GM21576 (cell line): ENCODE measurements at regions not wholly inside any gene's neighbourhood (a gene's known extent, or its start where the extent isn't known, plus 50 kb on each side); places are given as distances from the start of the nearest gene placed in this dataset.
"Not testable (repeated sequence)": the region's sequence is repeated elsewhere in the genome, so short reads cannot be mapped to it uniquely, and the experiment has no call there.

Source experiments
- ATAC-seq: cut with Tn5 transposase; IDR thresholded peaks from one replicate; pipeline ENCODE4 v1.9.1; 2021; ENCODE audit warnings: mild to moderate bottlenecking, moderate library complexity; ENCODE audit not compliant: unreplicated experiment

GRCh38 chr5:156170351-156170961, 156.5 kb upstream of the SGCD start:
- ATAC-seq = no peak

DNA sequence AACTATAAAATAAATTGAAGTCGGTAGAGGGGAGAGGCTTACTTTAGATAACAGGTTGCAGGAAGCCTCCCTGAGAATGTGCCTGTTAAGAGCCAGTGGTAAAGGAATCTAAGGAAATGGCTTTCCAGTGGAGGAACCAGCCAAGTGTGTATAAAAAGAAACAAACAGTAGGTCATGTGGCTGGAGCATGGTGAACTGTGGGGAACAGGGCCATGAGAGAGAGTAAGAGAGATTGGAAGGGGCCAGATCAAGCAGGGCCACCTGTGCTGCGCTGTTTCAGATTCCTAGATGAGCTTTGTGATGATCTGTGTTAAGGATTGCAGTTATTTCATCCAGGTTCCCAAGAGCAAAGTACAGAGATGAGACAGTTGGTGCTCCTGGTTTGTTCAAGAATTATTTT, 152.7 kb upstream of the SGCD start:
- ATAC-seq = no peak

GRCh38 chr5:156178117-156178516, 148.8 kb upstream of the SGCD start:
- no peak for ATAC-seq

DNA sequence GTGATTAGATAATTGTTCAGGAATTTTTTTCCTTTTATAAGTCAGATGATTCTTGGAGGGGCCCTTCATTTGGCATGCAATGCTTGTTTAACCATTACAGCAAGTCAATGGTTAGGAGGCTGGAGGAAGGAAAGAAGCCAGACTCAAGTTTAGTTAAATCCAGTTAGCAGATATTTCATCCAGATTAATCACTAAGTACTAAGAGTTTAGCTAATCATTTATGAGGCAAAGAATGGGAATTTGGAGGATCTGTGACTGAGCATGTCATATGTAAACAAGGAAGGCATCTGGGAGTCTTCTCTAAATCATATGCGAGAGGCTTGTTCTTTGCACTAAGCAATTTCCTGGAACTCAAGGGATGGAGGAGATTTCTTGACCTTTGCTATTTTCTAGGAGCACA, 145.3 kb upstream of the SGCD start:
- ATAC-seq = no peak

DNA sequence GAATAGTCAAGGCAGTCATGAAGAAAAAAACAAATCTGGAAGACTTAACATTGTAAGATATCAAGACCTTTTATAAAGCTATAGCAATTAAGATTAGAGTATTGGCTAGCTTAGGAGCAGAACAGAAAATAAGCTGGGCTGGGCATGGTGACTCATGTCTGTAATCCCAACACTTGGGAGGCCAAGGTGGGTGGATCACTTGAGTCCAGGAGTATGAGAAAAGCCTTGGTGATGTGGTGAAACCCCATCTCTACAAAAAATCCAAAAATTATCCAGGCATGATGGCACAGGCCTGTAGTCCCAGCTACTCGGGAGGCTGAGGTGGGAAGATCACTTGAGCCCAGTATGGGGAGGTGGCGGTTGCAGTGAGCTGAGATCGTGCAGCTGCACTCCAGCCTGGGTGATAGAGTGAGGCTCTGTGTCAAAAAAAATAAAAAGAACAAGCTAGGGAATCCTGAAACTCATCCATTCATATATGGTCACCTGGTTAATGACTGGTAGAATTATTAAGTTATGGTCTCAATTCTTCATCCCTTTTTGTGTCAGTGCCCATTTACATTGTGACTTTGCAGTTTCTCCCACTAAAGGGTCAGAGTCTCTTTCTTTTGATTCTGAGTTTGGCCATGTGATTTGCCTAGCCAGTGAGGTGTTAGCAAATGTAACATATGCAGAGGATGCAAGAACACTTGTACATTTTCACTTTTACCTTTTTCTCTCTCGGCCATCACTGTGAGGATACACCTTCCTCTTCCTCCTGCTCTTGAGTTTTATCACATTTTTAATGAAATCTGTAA, 144.6 kb upstream of the SGCD start:
- ATAC-seq = no peak

DNA sequence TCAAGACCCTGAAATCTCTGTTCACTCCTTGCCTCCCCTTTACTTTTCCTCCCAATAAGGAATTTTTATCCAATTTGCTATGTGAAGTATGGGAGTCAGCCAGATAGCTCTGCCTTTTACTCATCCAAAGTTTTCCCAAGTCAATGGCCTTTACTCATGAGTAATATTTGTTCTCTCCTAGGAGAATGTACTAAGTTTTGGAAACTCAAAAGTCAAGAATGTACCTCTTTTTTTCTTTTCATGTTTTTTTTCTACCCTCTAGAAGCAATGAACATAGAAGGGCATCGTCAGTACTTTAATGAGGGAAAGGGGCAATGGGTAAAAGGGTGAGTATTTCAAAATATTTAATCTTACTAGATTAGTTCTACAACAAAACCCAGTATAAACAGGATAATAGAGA, 140.2 kb upstream of the SGCD start:
- ATAC-seq = no peak

DNA sequence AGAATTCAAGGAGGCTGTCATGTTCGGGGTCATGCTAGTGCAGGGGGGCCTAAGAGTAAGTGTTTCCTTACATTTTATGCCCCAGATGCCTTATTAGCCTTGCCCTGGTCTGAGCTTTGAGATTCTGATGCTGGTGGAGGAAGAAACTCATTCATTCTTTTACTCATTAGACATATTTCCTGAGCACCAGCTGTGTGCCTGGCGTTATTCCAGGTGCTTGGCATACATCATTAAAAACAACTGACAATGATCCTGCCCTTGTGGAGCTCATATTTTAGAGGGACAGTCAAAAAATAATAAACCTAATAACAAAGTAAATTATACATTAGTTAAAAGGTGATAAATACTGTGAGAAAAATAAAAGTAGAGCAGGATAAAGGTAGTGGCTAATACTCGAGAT, 138.9 kb upstream of the SGCD start:
- ATAC-seq = no peak

DNA sequence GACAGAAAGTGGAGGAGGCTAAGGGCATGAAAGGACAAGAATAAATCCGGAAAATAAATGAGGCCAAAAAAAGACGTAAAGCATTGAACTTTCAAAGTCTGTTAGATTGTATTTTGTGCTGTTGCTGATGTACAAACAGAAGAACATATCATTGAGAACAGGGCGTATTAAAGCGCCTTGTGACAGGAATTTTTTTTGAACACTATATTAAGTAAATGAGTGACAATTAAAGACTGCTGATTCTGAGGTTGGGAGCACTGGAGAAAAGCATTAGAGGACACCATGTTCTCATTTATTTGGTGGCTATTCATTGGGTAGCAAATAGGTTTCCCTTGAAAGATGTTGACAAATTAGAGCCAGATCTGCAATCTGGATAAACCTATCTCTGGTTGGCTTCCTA, 137.3 kb upstream of the SGCD start:
- no peak for ATAC-seq

GRCh38 chr5:156191547-156191946, 135.4 kb upstream of the SGCD start:
- ATAC-seq = no peak

GRCh38 chr5:156197042-156197635, 129.8 kb upstream of the SGCD start:
- ATAC-seq = no peak

GRCh38 chr5:156199045-156199444, 127.9 kb upstream of the SGCD start:
- ATAC-seq = no peak

- no peak for ATAC-seq
These were observed 125.8 kb upstream of the SGCD start for GRCh38 chr5:156200938-156201787.

DNA sequence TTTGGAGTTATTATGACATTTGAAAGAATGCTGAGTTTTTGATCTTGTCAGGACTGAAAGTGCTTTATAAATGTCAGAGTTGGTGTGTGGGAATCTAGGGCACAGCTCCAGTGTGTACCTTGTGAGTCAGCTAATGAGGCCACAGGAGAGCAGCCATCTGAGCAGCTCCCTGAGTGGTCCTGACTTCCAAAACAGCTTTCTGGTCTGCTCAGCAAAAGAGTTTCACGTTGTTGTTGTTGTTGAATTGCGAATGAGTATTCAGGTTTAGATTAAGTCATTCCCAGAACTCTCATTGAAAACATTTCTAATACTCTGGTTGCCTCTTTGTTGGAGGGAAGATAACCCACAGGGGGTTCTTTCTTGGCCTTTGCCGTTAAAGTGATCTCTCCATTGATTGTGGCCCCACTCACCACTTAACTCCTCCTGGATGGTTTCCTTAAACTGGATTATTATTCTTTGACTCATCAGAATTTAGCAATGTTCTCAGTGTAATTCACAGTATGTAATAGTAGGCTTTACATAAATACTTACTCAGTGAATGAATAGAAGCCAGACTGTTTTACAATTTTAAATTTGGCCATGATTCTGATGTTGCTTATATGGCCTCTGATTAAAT, 125.1 kb upstream of the SGCD start:
- ATAC-seq = no peak

DNA sequence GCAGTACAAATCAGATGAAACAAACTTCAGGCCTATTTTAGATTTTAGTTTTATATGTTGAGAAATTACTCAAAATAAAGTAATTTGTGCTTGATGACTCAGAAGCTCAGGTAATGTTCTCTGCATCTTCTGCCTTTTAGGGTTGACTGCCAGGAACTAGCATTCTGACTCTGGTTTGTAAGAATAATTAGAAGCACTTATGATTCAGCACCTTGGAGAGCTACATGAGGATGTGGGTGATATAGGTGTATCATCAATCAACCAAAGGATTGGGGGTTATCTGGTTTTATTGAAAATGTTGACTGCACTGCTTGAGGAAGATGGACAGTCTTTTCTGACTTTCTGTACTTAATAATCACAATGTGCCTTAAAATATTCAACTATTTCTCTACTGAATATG, 118.7 kb upstream of the SGCD start:
- ATAC-seq = no peak

- ATAC-seq = no peak
These were observed 108.4 kb upstream of the SGCD start for GRCh38 chr5:156218367-156219158.

DNA sequence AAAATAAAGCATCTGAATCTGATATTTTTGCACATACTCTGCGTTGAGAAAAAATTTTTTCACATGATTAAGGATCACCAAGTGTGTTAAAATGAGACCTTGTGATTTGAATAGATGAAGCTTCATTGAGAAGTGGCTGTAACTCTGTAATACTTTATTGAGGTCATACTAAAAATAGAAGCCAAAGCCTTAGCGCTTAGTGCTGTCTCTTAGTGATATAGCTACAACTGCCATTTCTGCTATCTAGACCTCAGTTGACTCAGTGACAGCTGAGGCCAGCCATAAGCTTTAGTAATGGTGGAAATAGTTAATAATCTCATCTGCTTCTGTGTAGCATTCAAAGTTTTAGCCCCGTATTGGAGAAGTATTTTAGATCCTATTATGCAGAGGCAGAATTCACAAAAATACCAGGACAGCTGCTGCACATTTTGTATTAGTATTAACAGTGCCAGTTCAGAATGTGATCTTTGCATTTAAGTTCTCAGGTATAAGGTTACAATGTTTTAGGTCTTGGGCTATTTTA, 107.4 kb upstream of the SGCD start:
- no peak for ATAC-seq

DNA sequence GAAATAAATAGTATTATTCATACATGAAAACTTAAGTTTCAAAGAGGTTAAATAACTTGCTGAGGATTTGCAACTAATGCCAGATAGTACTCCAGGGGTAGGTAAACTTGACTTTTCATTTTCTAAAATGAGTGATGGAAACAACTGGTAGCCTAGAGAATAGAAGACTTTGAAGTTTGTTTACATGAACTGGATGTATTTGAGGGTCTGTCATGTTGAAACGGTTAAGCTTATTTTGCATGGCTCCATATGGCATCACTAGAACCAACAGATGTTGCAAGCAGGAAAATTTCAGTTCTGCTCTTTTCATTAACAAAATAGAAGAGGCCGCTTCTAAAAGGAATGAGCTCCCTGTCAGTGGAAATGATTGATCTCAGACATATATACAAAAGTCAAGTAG, 105.1 kb upstream of the SGCD start:
- no peak for ATAC-seq

- ATAC-seq = no peak
These were observed 103.4 kb upstream of the SGCD start for GRCh38 chr5:156223547-156223946.

DNA sequence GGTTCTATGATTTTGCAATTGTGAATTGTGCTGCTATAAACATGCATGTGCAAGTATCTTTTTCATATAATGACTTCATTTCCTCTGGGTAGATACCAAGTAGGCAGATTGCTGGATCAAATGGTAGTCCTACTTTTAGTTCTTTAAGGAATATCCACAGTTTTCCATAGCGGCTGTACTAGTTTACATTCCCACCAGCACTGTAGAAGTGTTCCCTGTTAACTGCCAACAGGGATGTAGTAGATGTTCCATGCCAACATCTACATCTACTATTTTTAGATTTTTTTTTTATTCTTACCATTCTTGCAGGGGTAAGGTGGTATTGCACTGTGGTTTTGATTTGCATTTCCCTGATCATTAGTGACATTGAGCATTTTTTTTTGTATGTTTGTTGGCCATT, 100.5 kb upstream of the SGCD start:
- ATAC-seq = not testable (repeated sequence)

DNA sequence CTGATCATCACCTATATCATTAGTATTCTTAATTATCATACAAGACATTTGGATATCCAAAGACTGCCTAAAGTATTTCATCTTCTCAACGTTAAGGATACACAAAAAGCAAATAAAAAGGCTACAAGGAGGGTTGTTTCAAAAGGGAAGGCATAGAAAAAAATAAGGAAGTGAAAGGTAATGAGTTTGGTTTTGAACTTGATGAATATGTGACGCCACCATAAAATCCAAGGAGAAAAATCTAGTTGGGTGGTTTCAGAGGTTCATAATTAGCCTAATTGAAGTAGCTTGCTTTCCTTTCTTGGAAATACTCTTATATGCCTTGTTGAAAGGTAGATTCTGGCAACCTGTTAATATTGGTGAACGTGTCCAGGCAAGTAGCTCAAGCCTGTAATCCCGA, 96.1 kb upstream of the SGCD start:
- ATAC-seq = no peak
